IMR-90 (cell line): ENCODE measurements at regions not wholly inside any gene's neighbourhood (a gene's known extent, or its start where the extent isn't known, plus 50 kb on each side); places are given as distances from the start of the nearest gene placed in this dataset.

ENCODE experiments used
- ATAC-seq: fragments of 200-7000 bp; cut with Tn5 transposase; 2 replicates; pipeline ENCODE4 v1.9.1; 2020; ENCODE audit warnings: low read depth, mild to moderate bottlenecking, moderate library complexity
- BruUV-seq: library from RNA; stranded (reverse); fragments of 400-500 nt; replicated peaks from 2 replicates; lab custom pipeline; 2021; lab: Mats Ljungman, UMichigan
- CTCF ChIA-PET: fragments of 300-600 bp; formaldehyde crosslinking; extraction: SDS; loops from one replicate; lab custom pipeline; 2021; ENCODE audit warnings: antibody characterized with exemption; lab: Yijun Ruan, JAX
- POLR2A ChIA-PET: fragments of 300-600 bp; sonication (Branson Sonifier 250); formaldehyde crosslinking; loops from one replicate; lab custom pipeline; 2022; ENCODE audit warnings: antibody characterized with exemption; ENCODE audit not compliant: unreplicated experiment; lab: Charles Lee
- DNase-seq: peaks from one replicate; pipeline ENCODE4 v3.0.0; 2013
- H2AFZ ChIP-seq: replicated peaks from 2 replicates; pipeline ENCODE3; 2013; ENCODE audit warnings: low read length, mild to moderate bottlenecking; ENCODE audit not compliant: poor library complexity
- H2AK5ac ChIP-seq: 2 replicates; pipeline ENCODE4 v1.6.1; 2013; ENCODE audit warnings: low read depth, low read length, inconsistent platforms
- H2AK9ac ChIP-seq: replicated peaks from 2 replicates; pipeline ENCODE3; 2013; ENCODE audit warnings: mild to moderate bottlenecking, low read depth, low read length, moderate library complexity; ENCODE audit not compliant: poor library complexity
- H2BK120ac ChIP-seq: 2 replicates; pipeline ENCODE4 v1.6.1; 2013; ENCODE audit warnings: low read depth, low read length, inconsistent platforms
- H2BK15ac ChIP-seq: 3 replicates; pipeline ENCODE4 v1.6.1; 2013; ENCODE audit warnings: low read depth, low read length, inconsistent platforms
- H2BK20ac ChIP-seq: 2 replicates; pipeline ENCODE4 v1.6.1; 2013; ENCODE audit warnings: low read depth, mild to moderate bottlenecking, inconsistent platforms, low read length, moderate library complexity
- H2BK5ac ChIP-seq: 2 replicates; pipeline ENCODE4 v1.6.1; 2013; ENCODE audit warnings: mild to moderate bottlenecking, low read depth, low read length, inconsistent platforms; ENCODE audit not compliant: poor library complexity, severe bottlenecking
- H3K14ac ChIP-seq: replicated peaks from 2 replicates; pipeline ENCODE4 v1.6.1; 2013; ENCODE audit warnings: low read depth, low read length, inconsistent platforms
- H3K18ac ChIP-seq: 2 replicates; pipeline ENCODE4 v1.6.1; 2013; ENCODE audit warnings: low read depth, low read length, control low read depth
- H3K23ac ChIP-seq: 2 replicates; pipeline ENCODE4 v1.6.1; 2013; ENCODE audit warnings: low read depth, low read length, inconsistent platforms
- H3K27ac ChIP-seq: 2 replicates; pipeline ENCODE4 v1.5.1; 2013; ENCODE audit warnings: mild to moderate bottlenecking, control low read depth, low read length; ENCODE audit not compliant: insufficient read depth
- H3K27me3 ChIP-seq: 2 replicates; pipeline ENCODE4 v1.6.1; 2013; ENCODE audit warnings: low read length; ENCODE audit not compliant: control insufficient read depth, insufficient read depth
- H3K36me3 ChIP-seq: 2 replicates; pipeline ENCODE4 v1.6.1; 2013; ENCODE audit warnings: low read length, mixed read lengths; ENCODE audit not compliant: control insufficient read depth, insufficient read depth
- H3K4ac ChIP-seq: 2 replicates; pipeline ENCODE4 v1.6.1; 2013; ENCODE audit warnings: low read depth, low read length, inconsistent platforms
- H3K4me1 ChIP-seq: 2 replicates; pipeline ENCODE4 v1.6.1; 2013; ENCODE audit warnings: low read length, mixed read lengths; ENCODE audit not compliant: control insufficient read depth, insufficient read depth
- H3K4me2 ChIP-seq: 2 replicates; pipeline ENCODE4 v1.6.1; 2013; ENCODE audit warnings: low read depth, mild to moderate bottlenecking, control low read depth, low read length, moderate library complexity
- H3K4me3 ChIP-seq: 2 replicates; pipeline ENCODE4 v1.5.1; 2013; ENCODE audit warnings: low read depth, mild to moderate bottlenecking, control low read depth, low read length, moderate library complexity; ENCODE audit not compliant: insufficient read depth
- H3K56ac ChIP-seq: 2 replicates; pipeline ENCODE4 v1.6.1; 2013; ENCODE audit warnings: low read length, inconsistent platforms; ENCODE audit not compliant: insufficient read depth; ENCODE audit errors: extremely low read depth
- H3K79me1 ChIP-seq, 2 experiments: 2 replicates each; pipeline ENCODE4 v1.6.1; 2013; ENCODE audit warnings: low read length in 2 of 2, inconsistent platforms in 1 of 2, low read depth in 1 of 2
- H3K9ac ChIP-seq: 2 replicates; pipeline ENCODE4 v1.6.1; 2013; ENCODE audit warnings: low read depth, low read length, control low read depth
- H3K9me1 ChIP-seq: 2 replicates; pipeline ENCODE4 v1.6.1; 2013; ENCODE audit warnings: low read length, inconsistent platforms; ENCODE audit not compliant: insufficient read depth
- H3K9me3 ChIP-seq: 2 replicates; pipeline ENCODE4 v1.6.1; 2013; ENCODE audit warnings: low read length; ENCODE audit not compliant: control insufficient read depth, insufficient read depth
- H4K20me1 ChIP-seq: 2 replicates; pipeline ENCODE4 v1.6.1; 2013; ENCODE audit warnings: low read length, inconsistent platforms; ENCODE audit not compliant: insufficient read depth
- H4K5ac ChIP-seq: 2 replicates; pipeline ENCODE4 v1.6.1; 2013; ENCODE audit warnings: mild to moderate bottlenecking, low read depth, low read length, control low read depth
- H4K8ac ChIP-seq, 2 experiments: 2 replicates each; pipeline ENCODE4 v1.6.1; 2013; ENCODE audit warnings: low read depth in 2 of 2, low read length in 2 of 2, control low read depth in 1 of 2, inconsistent platforms in 1 of 2
- H4K91ac ChIP-seq: 2 replicates; pipeline ENCODE4 v1.6.1; 2013; ENCODE audit warnings: low read depth, low read length, inconsistent platforms; ENCODE audit not compliant: insufficient read depth
- ELK1 ChIP-seq: fragments of 150-350 bp; IDR thresholded peaks from 2 replicates; pipeline ENCODE4 v1.6.1; 2016; ENCODE audit warnings: low read depth, mild to moderate bottlenecking, low read length, moderate library complexity, borderline replicate concordance
- FOS ChIP-seq: fragments of 150-350 bp; IDR thresholded peaks from 2 replicates; pipeline ENCODE4 v1.6.1; 2016; ENCODE audit warnings: low read depth, low read length
- MXI1 ChIP-seq: IDR thresholded peaks from 2 replicates; pipeline ENCODE4 v1.6.1; 2012; ENCODE audit warnings: low read depth, mild to moderate bottlenecking, low read length, moderate library complexity, borderline replicate concordance
- WGBS, 2 experiments: methylation state at CpG; one replicate each; pipeline versions ENCODE4 v1.1.5 to v1.1.7; 2013; ENCODE audit warnings: missing lambda C conversion rate in 2 of 2; ENCODE audit not compliant: insufficient read length in 1 of 2; ENCODE audit errors: extremely low coverage in 2 of 2; 5-methylcytosine and 5-hydroxymethylcytosine counted together
- dilution Hi-C: fragments of 300-500 bp; cut with HindIII; formaldehyde crosslinking; loops from one replicate; pipeline ENCODE4 v1.14.3; 2018; ENCODE audit warnings: low sequenced_read_pairs; ENCODE audit not compliant: unreplicated experiment
- in situ Hi-C: fragments of 300-500 bp; cut with MboI; formaldehyde crosslinking; loops from 3 replicates; pipeline ENCODE4 v1.14.3; 2019; ENCODE audit warnings: low sequenced_read_pairs, inconsistent platforms, mixed read lengths
- intact Hi-C: fragments of 100-400 bp; cut with micrococcal nuclease; formaldehyde crosslinking; loops from 2 replicates; pipeline ENCODE4 v1.10.0; 2022
- TF ChIP-seq, protein P1 (sequence below): fragments of 150-350 bp; IDR thresholded peaks from 2 replicates; pipeline ENCODE4 v1.6.1; 2017; ENCODE audit warnings: mild to moderate bottlenecking, antibody characterized with exemption, low read length, low read depth

DNA sequence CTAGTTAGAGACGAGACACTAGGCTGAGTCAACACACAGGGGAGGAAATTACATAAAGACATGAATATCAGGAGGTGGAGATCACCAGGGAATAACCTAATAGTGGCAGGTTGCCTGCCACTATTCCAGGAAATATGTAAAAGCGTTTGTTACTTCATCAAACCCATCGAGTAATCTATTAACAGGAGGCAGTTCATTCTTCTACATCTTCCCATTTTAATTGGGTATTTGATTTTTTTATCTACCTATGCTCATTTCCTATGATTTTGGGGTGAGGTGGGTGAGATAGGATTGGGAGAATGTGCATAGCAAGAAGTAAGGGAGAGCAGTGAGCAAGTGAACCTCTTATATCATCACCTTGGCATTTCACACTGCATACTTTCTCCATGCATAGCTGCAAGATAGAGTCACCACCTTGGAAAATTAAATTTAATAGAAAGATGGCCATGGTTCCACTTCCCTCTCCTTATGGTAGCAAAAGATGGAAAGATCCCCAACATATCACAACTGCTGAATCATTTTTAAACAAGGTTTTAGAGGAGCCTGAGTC is 312.2 kb downstream of the TMEM114 start:
- no TSS peak for BruUV-seq
- no peak overlapping the region for H2BK120ac ChIP-seq
- no peak for DNase-seq

More for the DNA sequence above, 312.2 kb downstream of the TMEM114 start:
- CTCF ChIA-PET = no interaction called here
- Histone ChIP-seq H2AFZ (no peak overlapping the region), H3K79me1 (no peaks in the 10 kb centered on the region), H4K20me1 (no peaks in the 10 kb centered on the region), H2BK5ac (no peak overlapping the region), H3K4ac (no peak overlapping the region), H3K14ac (no peak overlapping the region), H3K9me1 (no peaks in the 10 kb centered on the region), H4K5ac (no peak overlapping the region), H3K36me3 (no peaks in the 10 kb centered on the region), H4K91ac (no peak overlapping the region), H3K4me3 (no peak overlapping the region), H2AK5ac (no peak overlapping the region), H3K18ac (no peak overlapping the region), H3K9me3 (peaks cover 10% of the 10 kb centered on the region), H3K27ac (no peak overlapping the region), H2BK15ac (no peak overlapping the region), H3K9ac (no peak overlapping the region), H3K27me3 (no peaks in the 10 kb centered on the region), H2BK20ac (no peak overlapping the region), H3K56ac (no peak overlapping the region), H3K4me1 (no peaks in the 10 kb centered on the region), H4K8ac (no peak overlapping the region), H3K23ac (no peak overlapping the region), H2AK9ac (no peak overlapping the region), H3K4me2 (no peak overlapping the region)
- TF ChIP-seq FOS (no peak), ELK1 (no peak), MXI1 (no peak)
- TF ChIP-seq, protein P1, sequence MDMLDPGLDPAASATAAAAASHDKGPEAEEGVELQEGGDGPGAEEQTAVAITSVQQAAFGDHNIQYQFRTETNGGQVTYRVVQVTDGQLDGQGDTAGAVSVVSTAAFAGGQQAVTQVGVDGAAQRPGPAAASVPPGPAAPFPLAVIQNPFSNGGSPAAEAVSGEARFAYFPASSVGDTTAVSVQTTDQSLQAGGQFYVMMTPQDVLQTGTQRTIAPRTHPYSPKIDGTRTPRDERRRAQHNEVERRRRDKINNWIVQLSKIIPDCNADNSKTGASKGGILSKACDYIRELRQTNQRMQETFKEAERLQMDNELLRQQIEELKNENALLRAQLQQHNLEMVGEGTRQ = no peak
- WGBS, 2 experiments = no CpG with 5 or more reads among the region's 3 CpGs
- dilution Hi-C loops (no loop called here), in situ Hi-C loops (no loop called here), intact Hi-C loops (no loop called here)
- POLR2A ChIA-PET = no interaction called here
- ATAC-seq = no peak
